Activated naive CD8-positive, alpha-beta T cell treated with anti-CD3 and anti-CD28 coated beads, Interleukin-2, amount 50 U/mL, for 24 hours (primary cell): ENCODE measurements at regions not wholly inside any gene's neighbourhood (a gene's known extent, or its start where the extent isn't known, plus 50 kb on each side); places are given as distances from the start of the nearest gene placed in this dataset.
"Not testable (repeated sequence)": the region's sequence is repeated elsewhere in the genome, so short reads cannot be mapped to it uniquely, and the experiment has no call there.

Source experiments
- ATAC-seq: fragments of 150-1000 bp; cut with Tn5 transposase; one replicate; pipeline ENCODE4 v1.10.0; 2021
- DNase-seq: peaks from one replicate; pipeline ENCODE4 v3.0.0; 2021
- H3K27ac Mint-ChIP-seq: one replicate; pipeline ENCODE4 v1.8.0; 2021; ENCODE audit warnings: mild to moderate bottlenecking, mixed read lengths
- H3K27me3 Mint-ChIP-seq: one replicate; pipeline ENCODE4 v1.8.0; 2021; ENCODE audit warnings: mixed read lengths
- H3K36me3 Mint-ChIP-seq: one replicate; pipeline ENCODE4 v1.8.0; 2021; ENCODE audit warnings: low read depth, mixed read lengths
- H3K4me1 Mint-ChIP-seq: one replicate; pipeline ENCODE4 v1.8.0; 2021; ENCODE audit warnings: mixed read lengths
- H3K4me3 Mint-ChIP-seq: one replicate; pipeline ENCODE4 v1.8.0; 2021; ENCODE audit warnings: mild to moderate bottlenecking, moderate library complexity, mixed read lengths
- H3K9me3 Mint-ChIP-seq: one replicate; pipeline ENCODE4 v1.8.0; 2021; ENCODE audit warnings: mixed read lengths

DNA sequence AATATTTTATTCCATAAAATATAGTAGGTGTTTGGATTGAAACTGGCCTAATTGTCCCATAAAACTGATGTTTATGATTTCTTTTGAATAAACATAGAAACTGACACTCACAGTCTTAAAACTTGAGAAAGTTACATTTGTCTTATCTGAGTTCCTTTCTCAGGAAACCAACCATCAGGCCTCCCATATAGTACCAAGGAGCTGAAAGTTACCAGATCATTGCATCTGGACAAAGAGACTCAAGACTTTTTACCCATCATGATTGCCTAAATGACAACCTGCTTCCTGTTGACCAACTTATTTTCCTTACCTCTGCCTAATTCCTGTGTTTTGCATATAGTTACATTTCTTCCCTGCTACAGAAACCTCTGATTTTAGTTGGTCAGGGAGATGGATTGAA lies 137.0 kb upstream of the XPO1 start:
- Mint-ChIP-seq H3K27ac (no peak overlapping the region), H3K4me1 (peaks cover 19% of the 10 kb centered on the region), H3K36me3 (peaks cover 15% of the 10 kb centered on the region), H3K27me3 (no peaks in the 10 kb centered on the region), H3K4me3 (no peak overlapping the region), H3K9me3 (peaks cover 24% of the 10 kb centered on the region)
- ATAC-seq (no peak), DNase-seq (no peak)

DNA sequence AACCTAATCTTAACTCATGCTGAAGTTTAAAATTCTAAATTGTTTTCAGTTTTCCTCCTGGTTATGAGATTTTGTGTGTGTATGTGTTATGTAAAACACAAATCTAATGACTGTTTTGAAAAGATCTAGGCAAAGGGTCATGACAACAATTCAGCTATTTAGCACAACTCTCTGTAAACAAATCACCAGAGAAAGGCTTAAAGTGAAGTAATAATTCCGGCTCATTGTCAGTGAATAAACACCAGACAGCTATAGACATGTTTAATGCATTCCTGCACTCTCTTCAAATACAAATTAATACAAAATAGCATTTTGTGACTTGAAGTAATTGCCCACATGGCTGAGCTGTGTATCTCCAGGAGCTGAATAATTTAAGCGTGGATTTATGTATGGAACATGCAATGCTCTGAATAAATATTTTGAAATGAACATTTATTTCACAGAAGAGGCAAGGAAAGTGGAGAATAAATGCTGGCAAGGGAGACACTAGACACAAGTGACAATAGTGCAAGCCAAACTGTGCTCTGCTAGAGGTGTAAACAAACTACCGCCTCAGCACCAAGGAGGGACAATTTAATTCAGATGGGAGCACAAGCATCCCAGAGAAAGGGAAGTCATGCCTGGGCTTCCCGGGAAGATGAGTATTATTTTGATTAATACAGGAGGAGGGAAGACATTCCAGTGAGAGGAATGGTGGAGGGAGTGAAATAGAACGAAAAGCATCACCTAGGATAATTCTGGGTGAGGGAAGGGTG lies 133.6 kb upstream of the XPO1 start:
- peaks cover 20% of the 10 kb centered on the region for H3K4me1 Mint-ChIP-seq
- H3K4me3 Mint-ChIP-seq, result peak overlapping the region; percentile 60
- ATAC-seq, result no peak
- H3K27ac Mint-ChIP-seq, result peak overlapping the region; percentile 61
- H3K9me3 Mint-ChIP-seq, result peaks cover 24% of the 10 kb centered on the region
- no peaks in the 10 kb centered on the region for H3K27me3 Mint-ChIP-seq
- DNase-seq, result no peak
- peaks cover 15% of the 10 kb centered on the region for H3K36me3 Mint-ChIP-seq

DNA sequence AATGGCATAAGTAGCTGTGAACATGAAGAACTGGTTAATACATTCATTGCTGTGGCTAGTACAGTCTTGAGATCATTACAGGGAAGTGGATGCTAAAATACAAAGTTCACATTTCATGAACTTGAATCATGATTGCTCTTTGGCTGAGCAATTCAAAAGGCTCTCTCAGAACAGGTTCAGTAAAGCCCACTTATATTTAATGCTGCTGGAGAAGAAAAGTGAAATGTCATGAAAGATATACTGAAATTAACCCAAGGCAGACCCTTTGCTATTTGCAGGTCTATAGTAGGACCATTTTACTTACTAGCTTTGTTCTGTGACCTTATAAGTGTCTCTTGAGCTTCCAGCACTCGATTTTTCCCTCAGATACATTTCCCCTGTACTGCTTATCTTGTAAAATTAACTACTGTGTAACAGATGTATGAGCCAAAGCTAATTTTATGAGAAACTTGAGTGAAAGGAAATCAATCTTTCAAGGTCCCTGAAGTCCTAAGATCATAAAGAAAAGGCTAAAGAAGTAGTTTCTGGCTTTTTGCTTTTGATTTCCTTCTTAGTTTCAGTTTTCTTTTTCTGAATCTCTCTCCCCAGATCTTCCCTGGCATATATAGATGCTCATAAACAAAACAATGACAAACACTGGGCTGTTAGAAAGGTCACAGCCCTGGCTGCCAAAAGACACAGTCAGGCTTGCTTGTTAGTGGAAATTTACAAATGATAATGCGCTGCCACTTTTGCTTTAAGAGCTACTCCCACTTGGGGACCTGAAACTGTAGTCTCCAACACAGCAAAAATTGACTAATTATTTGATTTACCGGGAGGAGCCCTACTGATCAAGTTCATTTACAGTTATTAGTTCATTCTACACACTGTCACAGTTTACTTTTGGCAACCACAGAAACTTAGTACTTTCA lies 132.7 kb upstream of the XPO1 start:
- peaks cover 20% of the 10 kb centered on the region for H3K4me1 Mint-ChIP-seq
- H3K4me3 Mint-ChIP-seq, result peak overlapping the region; percentile 60
- no peaks in the 10 kb centered on the region for H3K27me3 Mint-ChIP-seq
- H3K36me3 Mint-ChIP-seq, result peaks cover 13% of the 10 kb centered on the region
- peak overlapping the region; percentile 61 for H3K27ac Mint-ChIP-seq
- DNase-seq (peak; percentile 8), ATAC-seq (peak; percentile 92)
- peaks cover 19% of the 10 kb centered on the region for H3K9me3 Mint-ChIP-seq

GRCh38 chr2:61664190-61664589 lies 126.0 kb upstream of the XPO1 start:
- no peak overlapping the region for H3K4me3 Mint-ChIP-seq
- no peak overlapping the region for H3K27ac Mint-ChIP-seq
- H3K27me3 Mint-ChIP-seq, result no peaks in the 10 kb centered on the region
- H3K36me3 Mint-ChIP-seq, result no peaks in the 10 kb centered on the region
- DNase-seq (no peak), ATAC-seq (no peak)
- H3K9me3 Mint-ChIP-seq, result no peaks in the 10 kb centered on the region
- H3K4me1 Mint-ChIP-seq, result peaks cover 5% of the 10 kb centered on the region

DNA sequence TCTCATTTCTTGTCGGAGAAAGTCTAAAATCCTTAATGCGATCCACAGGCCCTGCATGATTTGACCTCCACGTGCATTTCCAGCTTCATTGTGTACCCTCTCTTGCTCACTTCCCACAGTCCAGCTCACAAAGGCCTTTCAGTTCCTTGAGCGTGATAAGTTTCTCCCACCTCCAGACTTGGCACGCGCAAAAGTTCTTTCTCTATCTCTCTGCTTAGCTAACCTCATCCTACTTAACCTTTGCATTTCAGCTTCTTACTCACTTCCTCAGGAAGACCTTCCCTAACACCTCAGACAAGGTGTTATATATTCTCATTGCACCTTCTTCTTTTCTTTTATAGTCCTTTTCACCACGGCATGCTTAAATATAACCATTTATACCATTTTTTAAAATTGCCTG lies 124.8 kb upstream of the XPO1 start:
- DNase-seq (no peak), ATAC-seq (peak; percentile 52)
- Mint-ChIP-seq H3K4me1 (peaks cover 7% of the 10 kb centered on the region), H3K27ac (no peak overlapping the region), H3K9me3 (no peaks in the 10 kb centered on the region), H3K36me3 (no peaks in the 10 kb centered on the region), H3K4me3 (no peak overlapping the region), H3K27me3 (no peaks in the 10 kb centered on the region)

- H3K4me3 Mint-ChIP-seq, result no peak overlapping the region
- H3K4me1 Mint-ChIP-seq, result peaks cover 7% of the 10 kb centered on the region
- no peak overlapping the region for H3K27ac Mint-ChIP-seq
- no peaks in the 10 kb centered on the region for H3K9me3 Mint-ChIP-seq
- no peak for ATAC-seq
- no peaks in the 10 kb centered on the region for H3K36me3 Mint-ChIP-seq
- H3K27me3 Mint-ChIP-seq, result no peaks in the 10 kb centered on the region
- DNase-seq, result no peak
Measured at GRCh38 chr2:61660511-61661388, 122.6 kb upstream of the XPO1 start.

DNA sequence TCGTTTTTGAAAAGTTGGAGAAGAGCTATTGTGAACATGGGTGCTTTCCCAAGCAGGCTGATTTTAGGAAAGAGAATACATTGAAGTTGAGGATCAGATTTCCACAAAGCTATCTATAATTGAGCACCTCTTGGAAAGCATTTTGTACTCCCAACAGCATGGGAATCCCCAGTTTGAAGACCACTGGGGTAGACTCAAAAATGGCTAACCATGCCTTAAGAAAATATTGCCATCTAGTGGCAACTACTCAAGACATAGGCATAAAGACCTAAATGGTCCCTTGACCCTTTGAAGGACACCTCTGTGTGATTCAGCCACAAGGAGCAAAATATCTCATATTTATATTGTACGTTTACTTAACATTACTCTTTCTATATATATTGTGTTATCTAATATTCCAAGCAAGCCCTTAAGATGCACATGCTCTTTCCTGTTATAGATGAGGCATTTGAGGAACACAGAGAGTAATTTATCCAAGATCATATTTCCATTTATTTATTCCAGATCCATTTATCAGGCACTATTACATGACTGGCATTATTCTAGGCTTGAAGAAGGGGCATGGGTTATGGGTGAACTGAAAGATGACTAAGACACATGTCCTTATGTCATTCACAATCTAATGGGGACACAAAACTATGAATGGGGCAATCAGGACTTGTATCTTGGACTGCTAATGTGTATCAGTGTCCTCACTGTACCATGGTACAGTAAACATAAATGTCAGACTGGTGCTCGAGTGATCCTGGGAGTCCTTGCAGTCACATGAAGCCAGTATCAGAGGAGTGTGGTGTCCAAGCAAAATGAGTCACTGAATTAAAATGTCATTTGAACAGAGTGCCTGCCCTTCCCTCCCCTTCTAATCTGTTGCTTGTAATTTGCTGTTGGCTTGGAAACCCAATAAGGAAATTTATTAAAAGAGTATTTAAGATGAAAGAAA lies 121.0 kb upstream of the XPO1 start:
- H3K4me3 Mint-ChIP-seq, result no peak overlapping the region
- no peaks in the 10 kb centered on the region for H3K27me3 Mint-ChIP-seq
- DNase-seq (no peak), ATAC-seq (peak; percentile 46)
- H3K36me3 Mint-ChIP-seq, result no peaks in the 10 kb centered on the region
- H3K9me3 Mint-ChIP-seq, result no peaks in the 10 kb centered on the region
- no peak overlapping the region for H3K27ac Mint-ChIP-seq
- peaks cover 7% of the 10 kb centered on the region for H3K4me1 Mint-ChIP-seq

GRCh38 chr2:61649946-61650345 lies 111.8 kb upstream of the XPO1 start:
- H3K4me3 Mint-ChIP-seq, H3K27ac Mint-ChIP-seq, H3K4me1 Mint-ChIP-seq, H3K27me3 Mint-ChIP-seq, H3K9me3 Mint-ChIP-seq, ATAC-seq, H3K36me3 Mint-ChIP-seq, DNase-seq: not testable (repeated sequence)

DNA sequence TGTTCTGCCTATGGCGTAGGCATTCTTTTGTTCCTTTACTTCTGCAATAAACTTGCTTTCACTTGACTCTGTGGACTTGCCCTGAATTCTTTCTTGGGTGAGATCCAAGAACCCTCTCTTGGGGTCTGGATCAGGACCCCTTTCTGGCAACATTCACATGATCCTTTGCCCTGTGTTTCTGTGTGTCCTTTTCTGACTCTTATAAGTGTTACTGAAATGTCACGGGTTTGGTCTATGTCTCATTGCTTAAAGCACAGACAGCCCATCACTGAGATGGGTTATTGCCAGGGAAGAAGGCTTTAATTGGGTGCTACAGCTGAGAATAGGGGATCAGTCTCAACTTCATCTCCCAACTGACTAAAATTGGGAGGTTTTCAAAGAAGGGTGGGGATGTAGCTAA lies 110.9 kb upstream of the XPO1 start:
- Mint-ChIP-seq H3K9me3 (peaks cover 6% of the 10 kb centered on the region), H3K4me3 (no peak overlapping the region), H3K27me3 (no peaks in the 10 kb centered on the region), H3K36me3 (no peaks in the 10 kb centered on the region), H3K4me1 (no peaks in the 10 kb centered on the region), H3K27ac (no peak overlapping the region)
- DNase-seq, result no peak
- no peak for ATAC-seq

DNA sequence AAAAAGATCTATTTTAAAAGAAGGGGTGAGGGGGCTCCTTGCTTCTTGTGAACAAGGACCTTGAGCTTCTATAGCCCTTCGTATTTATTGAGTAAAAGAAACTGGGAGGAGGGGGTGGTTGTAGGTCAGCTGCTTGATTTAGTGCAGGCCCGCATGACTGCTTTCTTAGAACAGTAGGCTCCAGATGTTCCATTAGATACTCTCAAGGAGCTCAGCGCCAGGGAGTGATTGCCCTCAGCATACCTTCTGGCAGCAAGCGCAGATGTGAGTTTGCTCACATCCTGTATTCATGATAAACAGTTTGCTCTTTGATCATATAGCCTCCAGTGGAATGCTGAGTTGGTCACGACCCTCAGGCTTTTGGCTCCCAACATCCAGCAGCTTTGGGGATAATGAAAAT lies 108.9 kb upstream of the XPO1 start:
- Mint-ChIP-seq H3K27ac (no peak overlapping the region), H3K4me3 (no peak overlapping the region), H3K36me3 (no peaks in the 10 kb centered on the region), H3K4me1 (no peaks in the 10 kb centered on the region), H3K9me3 (peaks cover 6% of the 10 kb centered on the region), H3K27me3 (no peaks in the 10 kb centered on the region)
- ATAC-seq, result no peak
- no peak for DNase-seq

- Mint-ChIP-seq H3K4me3 (no peak overlapping the region), H3K27ac (no peak overlapping the region), H3K9me3 (peaks cover 6% of the 10 kb centered on the region), H3K4me1 (no peaks in the 10 kb centered on the region), H3K36me3 (no peaks in the 10 kb centered on the region), H3K27me3 (no peaks in the 10 kb centered on the region)
- ATAC-seq, result no peak
- no peak for DNase-seq
Measured at GRCh38 chr2:61645911-61646310, 107.8 kb upstream of the XPO1 start.

GRCh38 chr2:61643153-61643552 lies 105.0 kb upstream of the XPO1 start:
- DNase-seq, H3K9me3 Mint-ChIP-seq, ATAC-seq, H3K4me1 Mint-ChIP-seq, H3K27me3 Mint-ChIP-seq, H3K27ac Mint-ChIP-seq, H3K36me3 Mint-ChIP-seq, H3K4me3 Mint-ChIP-seq: not testable (repeated sequence)

- no peak overlapping the region for H3K27ac Mint-ChIP-seq
- DNase-seq (no peak), ATAC-seq (no peak)
- H3K4me1 Mint-ChIP-seq, result no peaks in the 10 kb centered on the region
- H3K4me3 Mint-ChIP-seq, result no peak overlapping the region
- H3K9me3 Mint-ChIP-seq, result no peaks in the 10 kb centered on the region
- H3K36me3 Mint-ChIP-seq, result no peaks in the 10 kb centered on the region
- no peaks in the 10 kb centered on the region for H3K27me3 Mint-ChIP-seq
Measured at GRCh38 chr2:61640406-61640805, 102.2 kb upstream of the XPO1 start.

DNA sequence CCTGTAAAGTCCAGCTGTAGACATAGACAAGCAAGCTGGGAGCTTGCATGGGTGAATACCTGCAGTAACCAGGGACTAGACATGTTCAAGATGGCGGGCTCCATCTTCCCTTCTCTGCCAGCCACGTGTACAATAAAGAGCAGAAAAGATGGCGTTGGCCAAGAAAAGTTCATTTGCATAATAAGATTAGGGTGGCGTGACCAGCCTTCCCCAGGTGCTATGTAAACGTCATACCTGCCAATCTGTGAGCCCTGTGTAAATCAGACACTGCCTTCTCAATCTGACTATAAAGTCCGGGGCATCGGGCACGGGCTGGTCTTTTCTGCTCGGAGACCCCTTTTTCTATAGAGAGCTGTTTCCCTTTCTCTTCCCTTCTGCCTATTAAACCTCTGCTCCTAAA lies 101.6 kb upstream of the XPO1 start:
- ATAC-seq, result no peak
- DNase-seq, result no peak

More for the DNA sequence above, 101.6 kb upstream of the XPO1 start:
- Mint-ChIP-seq H3K36me3 (no peaks in the 10 kb centered on the region), H3K27me3 (no peaks in the 10 kb centered on the region), H3K9me3 (no peaks in the 10 kb centered on the region), H3K4me1 (no peaks in the 10 kb centered on the region), H3K4me3 (no peak overlapping the region), H3K27ac (no peak overlapping the region)
